ENCODE measurements at regions not wholly inside any gene's neighbourhood (a gene's known extent, or its start where the extent isn't known, plus 50 kb on each side); places are given as distances from the start of the nearest gene placed in this dataset.

DNA sequence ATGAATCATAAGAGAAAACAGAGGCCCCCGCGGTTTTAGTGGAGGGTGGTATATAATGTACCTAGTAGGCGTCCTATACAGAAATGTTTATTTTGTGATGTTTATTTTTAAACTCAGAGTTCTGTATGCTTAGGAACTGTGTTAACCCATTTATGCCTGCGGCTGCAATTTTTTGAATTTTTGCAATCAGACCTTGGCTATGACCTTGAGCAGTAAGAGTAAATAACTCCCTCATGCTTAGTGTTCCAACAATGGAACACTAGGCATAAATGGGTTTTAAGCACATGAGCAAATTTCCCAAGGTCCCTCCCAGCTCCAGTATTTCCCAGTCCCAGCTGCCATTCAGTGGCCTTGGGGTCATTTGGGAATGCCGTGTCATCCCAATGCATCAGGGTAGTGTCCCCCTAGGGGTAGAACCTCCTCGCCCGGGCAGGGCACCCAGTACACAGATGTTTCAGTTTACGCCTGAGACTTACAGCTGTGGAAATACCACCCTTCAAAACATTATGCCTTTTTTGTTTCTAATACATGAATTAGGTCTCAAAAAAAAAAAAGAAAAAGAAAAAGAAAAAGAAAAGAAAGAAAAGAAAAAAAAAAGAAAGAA, 605.8 kb upstream of the CDH11 start:
- TF ChIP-seq, protein P1, sequence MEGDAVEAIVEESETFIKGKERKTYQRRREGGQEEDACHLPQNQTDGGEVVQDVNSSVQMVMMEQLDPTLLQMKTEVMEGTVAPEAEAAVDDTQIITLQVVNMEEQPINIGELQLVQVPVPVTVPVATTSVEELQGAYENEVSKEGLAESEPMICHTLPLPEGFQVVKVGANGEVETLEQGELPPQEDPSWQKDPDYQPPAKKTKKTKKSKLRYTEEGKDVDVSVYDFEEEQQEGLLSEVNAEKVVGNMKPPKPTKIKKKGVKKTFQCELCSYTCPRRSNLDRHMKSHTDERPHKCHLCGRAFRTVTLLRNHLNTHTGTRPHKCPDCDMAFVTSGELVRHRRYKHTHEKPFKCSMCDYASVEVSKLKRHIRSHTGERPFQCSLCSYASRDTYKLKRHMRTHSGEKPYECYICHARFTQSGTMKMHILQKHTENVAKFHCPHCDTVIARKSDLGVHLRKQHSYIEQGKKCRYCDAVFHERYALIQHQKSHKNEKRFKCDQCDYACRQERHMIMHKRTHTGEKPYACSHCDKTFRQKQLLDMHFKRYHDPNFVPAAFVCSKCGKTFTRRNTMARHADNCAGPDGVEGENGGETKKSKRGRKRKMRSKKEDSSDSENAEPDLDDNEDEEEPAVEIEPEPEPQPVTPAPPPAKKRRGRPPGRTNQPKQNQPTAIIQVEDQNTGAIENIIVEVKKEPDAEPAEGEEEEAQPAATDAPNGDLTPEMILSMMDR (IDR thresholded peaks at IDR 0.05): no peak
- no peak for TF ChIP-seq EZH2 (IDR thresholded peaks at IDR 0.05; ENCODE audit: borderline replicate concordance, insufficient read depth, low read depth, low read length, poor library complexity, severe bottlenecking)
